K562 (cell line): ENCODE measurements at regions not wholly inside any gene's neighbourhood (a gene's known extent, or its start where the extent isn't known, plus 50 kb on each side); places are given as distances from the start of the nearest gene placed in this dataset.

Experiments used
- ARNT ChIP-seq, 2 experiments: fragments of 450-650 bp; IDR thresholded peaks; 2 replicates each; pipeline ENCODE4 v1.6.1; 2016; ENCODE audit warnings: mild to moderate bottlenecking in 1 of 2
- CREM ChIP-seq: IDR thresholded peaks from 2 replicates; pipeline ENCODE4 v1.6.1; 2014; ENCODE audit warnings: antibody characterized with exemption, low read depth
- FOXP1 ChIP-seq: sonication (generic); formaldehyde crosslinking; IDR thresholded peaks from 2 replicates; pipeline ENCODE4 v1.8.0; 2022; ENCODE audit warnings: mild to moderate bottlenecking, missing genetic modification reagents
- GABPA ChIP-seq: fragments of 200-800 bp; sonication (Bioruptor generic); conservative IDR thresholded peaks from 2 replicates; pipeline ENCODE4 v1.6.1; 2016; ENCODE audit warnings: low read depth, missing genetic modification characterization, missing compliant biosample characterization
- TF ChIP-seq, protein P1 (sequence below), 3 experiments: IDR thresholded peaks in 2 of 3; conservative IDR thresholded peaks in 1 of 3; 2 replicates each; pipeline ENCODE4 v1.5.1; 2011 to 2012; ENCODE audit warnings: low read length in 3 of 3, mild to moderate bottlenecking in 3 of 3, control low read depth in 2 of 3, improper control_type of control experiment in 1 of 3, inconsistent platforms in 1 of 3, low read depth in 1 of 3, mixed read lengths in 1 of 3, moderate library complexity in 1 of 3; ENCODE audit not compliant: insufficient read depth in 2 of 3
- TF ChIP-seq, protein P2 (sequence below): sonication (generic); formaldehyde crosslinking; IDR thresholded peaks from 2 replicates; pipeline ENCODE4 v1.8.1; 2023; ENCODE audit warnings: mild to moderate bottlenecking, missing genetic modification reagents
- TF ChIP-seq, protein P3 (sequence below): fragments of 450-650 bp; IDR thresholded peaks from 2 replicates; pipeline ENCODE4 v1.6.1; 2017; ENCODE audit warnings: antibody characterized with exemption

DNA sequence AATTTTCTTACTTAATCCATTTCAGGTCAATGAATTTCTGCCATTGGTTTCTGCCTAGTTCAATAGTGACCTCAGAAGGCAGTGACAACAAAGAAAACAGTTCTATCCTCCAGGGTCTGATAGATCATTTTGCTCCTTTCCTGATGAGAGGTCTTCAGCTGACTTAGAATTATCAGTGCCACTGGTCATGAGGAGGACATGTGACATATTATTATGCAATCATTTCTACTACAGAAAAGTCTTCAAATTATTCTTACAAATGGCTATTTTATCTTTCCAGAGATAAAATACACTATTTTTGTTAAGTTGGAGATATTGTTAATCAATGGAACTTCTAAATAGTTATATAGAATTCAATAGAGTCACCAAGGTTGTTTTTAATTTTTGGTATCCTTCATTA, 360.0 kb upstream of the GALNT5 start:
- TF ChIP-seq, protein P1, sequence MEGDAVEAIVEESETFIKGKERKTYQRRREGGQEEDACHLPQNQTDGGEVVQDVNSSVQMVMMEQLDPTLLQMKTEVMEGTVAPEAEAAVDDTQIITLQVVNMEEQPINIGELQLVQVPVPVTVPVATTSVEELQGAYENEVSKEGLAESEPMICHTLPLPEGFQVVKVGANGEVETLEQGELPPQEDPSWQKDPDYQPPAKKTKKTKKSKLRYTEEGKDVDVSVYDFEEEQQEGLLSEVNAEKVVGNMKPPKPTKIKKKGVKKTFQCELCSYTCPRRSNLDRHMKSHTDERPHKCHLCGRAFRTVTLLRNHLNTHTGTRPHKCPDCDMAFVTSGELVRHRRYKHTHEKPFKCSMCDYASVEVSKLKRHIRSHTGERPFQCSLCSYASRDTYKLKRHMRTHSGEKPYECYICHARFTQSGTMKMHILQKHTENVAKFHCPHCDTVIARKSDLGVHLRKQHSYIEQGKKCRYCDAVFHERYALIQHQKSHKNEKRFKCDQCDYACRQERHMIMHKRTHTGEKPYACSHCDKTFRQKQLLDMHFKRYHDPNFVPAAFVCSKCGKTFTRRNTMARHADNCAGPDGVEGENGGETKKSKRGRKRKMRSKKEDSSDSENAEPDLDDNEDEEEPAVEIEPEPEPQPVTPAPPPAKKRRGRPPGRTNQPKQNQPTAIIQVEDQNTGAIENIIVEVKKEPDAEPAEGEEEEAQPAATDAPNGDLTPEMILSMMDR (IDR thresholded peaks at IDR 0.05 in 2 of 3, conservative IDR thresholded peaks at IDR 0.05 in 1 of 3; ENCODE audit: insufficient read depth in 2 of 3, low read depth in 1 of 3, low read length in 3 of 3), result no peak
- TF ChIP-seq ARNT (IDR thresholded peaks at IDR 0.05), result no peak
- TF ChIP-seq FOXP1 (CRISPR knock-in tag), result no peak
- no peak for TF ChIP-seq CREM
- TF ChIP-seq GABPA (tag), result no peak
- TF ChIP-seq, protein P2, sequence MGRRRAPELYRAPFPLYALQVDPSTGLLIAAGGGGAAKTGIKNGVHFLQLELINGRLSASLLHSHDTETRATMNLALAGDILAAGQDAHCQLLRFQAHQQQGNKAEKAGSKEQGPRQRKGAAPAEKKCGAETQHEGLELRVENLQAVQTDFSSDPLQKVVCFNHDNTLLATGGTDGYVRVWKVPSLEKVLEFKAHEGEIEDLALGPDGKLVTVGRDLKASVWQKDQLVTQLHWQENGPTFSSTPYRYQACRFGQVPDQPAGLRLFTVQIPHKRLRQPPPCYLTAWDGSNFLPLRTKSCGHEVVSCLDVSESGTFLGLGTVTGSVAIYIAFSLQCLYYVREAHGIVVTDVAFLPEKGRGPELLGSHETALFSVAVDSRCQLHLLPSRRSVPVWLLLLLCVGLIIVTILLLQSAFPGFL (CRISPR knock-in tag), result no peak
- TF ChIP-seq, protein P3, sequence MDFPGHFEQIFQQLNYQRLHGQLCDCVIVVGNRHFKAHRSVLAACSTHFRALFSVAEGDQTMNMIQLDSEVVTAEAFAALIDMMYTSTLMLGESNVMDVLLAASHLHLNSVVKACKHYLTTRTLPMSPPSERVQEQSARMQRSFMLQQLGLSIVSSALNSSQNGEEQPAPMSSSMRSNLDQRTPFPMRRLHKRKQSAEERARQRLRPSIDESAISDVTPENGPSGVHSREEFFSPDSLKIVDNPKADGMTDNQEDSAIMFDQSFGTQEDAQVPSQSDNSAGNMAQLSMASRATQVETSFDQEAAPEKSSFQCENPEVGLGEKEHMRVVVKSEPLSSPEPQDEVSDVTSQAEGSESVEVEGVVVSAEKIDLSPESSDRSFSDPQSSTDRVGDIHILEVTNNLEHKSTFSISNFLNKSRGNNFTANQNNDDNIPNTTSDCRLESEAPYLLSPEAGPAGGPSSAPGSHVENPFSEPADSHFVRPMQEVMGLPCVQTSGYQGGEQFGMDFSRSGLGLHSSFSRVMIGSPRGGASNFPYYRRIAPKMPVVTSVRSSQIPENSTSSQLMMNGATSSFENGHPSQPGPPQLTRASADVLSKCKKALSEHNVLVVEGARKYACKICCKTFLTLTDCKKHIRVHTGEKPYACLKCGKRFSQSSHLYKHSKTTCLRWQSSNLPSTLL, result no peak
